Esophagus squamous epithelium (tissue), 5 donors: ENCODE measurements at regions not wholly inside any gene's neighbourhood (a gene's known extent, or its start where the extent isn't known, plus 50 kb on each side); places are given as distances from the start of the nearest gene placed in this dataset.

Experiments
- DNase-seq: peaks from one replicate; lab custom pipeline; 2025; lab: John Stamatoyannopoulos, UW
- H3K27ac ChIP-seq, 4 donors: fragments of 200-600 bp; sonication (generic); one replicate each; pipeline ENCODE4 v1.5.1; 2016 to 2019; ENCODE audit warnings: mild to moderate bottlenecking in 1 of 4
- H3K27me3 ChIP-seq, 4 donors: fragments of 200-600 bp; sonication (generic); 1 replicate in 3 of 4; 2 replicates in 1 of 4; pipeline versions ENCODE4 v1.5.1 to v1.6.0; 2017 to 2021; ENCODE audit warnings: antibody characterized with exemption in 1 of 4
- H3K36me3 ChIP-seq, 3 donors: fragments of 200-600 bp; sonication (generic); one replicate each; pipeline ENCODE4 v1.5.1; 2016 to 2019
- H3K4me1 ChIP-seq, 3 donors: fragments of 200-600 bp; sonication (generic); one replicate each; pipeline ENCODE4 v1.5.1; 2017 to 2019
- H3K4me3 ChIP-seq, 4 donors: fragments of 200-600 bp; sonication (generic); 1 replicate in 3 of 4; 2 replicates in 1 of 4; pipeline ENCODE4 v1.5.1; 2016 to 2019; ENCODE audit warnings: mild to moderate bottlenecking in 2 of 4, moderate library complexity in 1 of 4
- H3K9me3 ChIP-seq, 3 donors: fragments of 200-600 bp; sonication (generic); one replicate each; pipeline ENCODE4 v1.5.1; 2016 to 2019
- CTCF ChIP-seq, 6 experiments: fragments of 450-650 bp in 4 of 6; fragments of 200-600 bp in 2 of 6; sonication (generic) in 2 of 6; IDR thresholded peaks; one replicate each; pipeline ENCODE4 v1.5.1; 2016 to 2019; ENCODE audit warnings: antibody characterized with exemption in 6 of 6, mild to moderate bottlenecking in 4 of 6, moderate library complexity in 4 of 6
- POLR2A ChIP-seq, 4 donors: fragments of 450-650 bp; IDR thresholded peaks; one replicate each; pipeline ENCODE4 v1.6.1; 2017; ENCODE audit warnings: antibody characterized with exemption in 4 of 4, mild to moderate bottlenecking in 4 of 4, moderate library complexity in 3 of 4
- WGBS, 2 donors: methylation state at CpG; one replicate each; pipeline ENCODE4 v1.1.5; 2018; 5-methylcytosine and 5-hydroxymethylcytosine counted together
- intact Hi-C: fragments of 100-400 bp; cut with DNase I; formaldehyde crosslinking; loops from one replicate; pipeline ENCODE4 v1.15.0; 2022
- donor health status: DM: yes; HTN: yes; CAD: no.

- intact Hi-C loops = no loop called here
- WGBS, 2 donors = 90 to 92% methylated on average over 4 to 5 of the region's 6 CpGs
- no peak overlapping the region for H3K4me3 ChIP-seq
- TF ChIP-seq POLR2A (IDR thresholded peaks at IDR 0.05) (no peak), CTCF (IDR thresholded peaks at IDR 0.05) (no peak)
- H3K4me1 ChIP-seq = no peaks in the 10 kb centered on the region
- no peaks in the 10 kb centered on the region for H3K27me3 ChIP-seq
- no peak for DNase-seq
- no peaks in the 10 kb centered on the region for H3K9me3 ChIP-seq
- H3K27ac ChIP-seq = no peak overlapping the region
- H3K36me3 ChIP-seq = no peaks in the 10 kb centered on the region
These were observed 87.7 kb downstream of the PXDC1 start for GRCh38 chr6:3663811-3664210.

GRCh38 chr6:3663081-3663480 lies 88.4 kb downstream of the PXDC1 start:
- Histone ChIP-seq H3K4me3 (no peak overlapping the region), H3K36me3 (no peaks in the 10 kb centered on the region), H3K4me1 (no peaks in the 10 kb centered on the region), H3K27ac (no peak overlapping the region), H3K27me3 (no peaks in the 10 kb centered on the region), H3K9me3 (no peaks in the 10 kb centered on the region)
- no peak for DNase-seq
- intact Hi-C loops = no loop called here
- TF ChIP-seq POLR2A (IDR thresholded peaks at IDR 0.05) = no peak
- no peak for TF ChIP-seq CTCF (IDR thresholded peaks at IDR 0.05)
- 72 to 93% methylated on average over 8 of the region's 8 CpGs for WGBS, 2 donors

GRCh38 chr6:3661390-3661789 lies 90.1 kb downstream of the PXDC1 start:
- no peaks in the 10 kb centered on the region for H3K27me3 ChIP-seq
- intact Hi-C loops = no loop called here
- no peaks in the 10 kb centered on the region for H3K36me3 ChIP-seq
- no peak overlapping the region for H3K27ac ChIP-seq
- no peak overlapping the region for H3K4me3 ChIP-seq
- TF ChIP-seq POLR2A (IDR thresholded peaks at IDR 0.05) (no peak), CTCF (IDR thresholded peaks at IDR 0.05) (no peak)
- DNase-seq = no peak
- no peaks in the 10 kb centered on the region for H3K9me3 ChIP-seq
- no peaks in the 10 kb centered on the region for H3K4me1 ChIP-seq
- WGBS, 2 donors = 81 to 90% methylated on average over 7 to 12 of the region's 12 CpGs

- TF ChIP-seq POLR2A (IDR thresholded peaks at IDR 0.05) (no peak), CTCF (IDR thresholded peaks at IDR 0.05) (no peak)
- H3K36me3 ChIP-seq = no peaks in the 10 kb centered on the region
- no peak overlapping the region for H3K4me3 ChIP-seq
- no peaks in the 10 kb centered on the region for H3K4me1 ChIP-seq
- no peaks in the 10 kb centered on the region for H3K27me3 ChIP-seq
- no peaks in the 10 kb centered on the region for H3K9me3 ChIP-seq
- 73 to 92% methylated on average over 4 to 7 of the region's 8 CpGs for WGBS, 2 donors
- H3K27ac ChIP-seq = no peak overlapping the region
- DNase-seq = no peak
- intact Hi-C loops = no loop called here
These were observed 91.0 kb downstream of the PXDC1 start for GRCh38 chr6:3660473-3660872.

- intact Hi-C loops = no loop called here
- no peak for DNase-seq
- Histone ChIP-seq H3K27ac (no peak overlapping the region), H3K4me1 (no peaks in the 10 kb centered on the region), H3K4me3 (no peak overlapping the region), H3K36me3 (no peaks in the 10 kb centered on the region), H3K27me3 (no peaks in the 10 kb centered on the region), H3K9me3 (no peaks in the 10 kb centered on the region)
- no peak for TF ChIP-seq POLR2A (IDR thresholded peaks at IDR 0.05)
- no peak for TF ChIP-seq CTCF (IDR thresholded peaks at IDR 0.05)
- 79 to 87% methylated on average over 6 of the region's 6 CpGs for WGBS, 2 donors
These were observed 91.8 kb downstream of the PXDC1 start for GRCh38 chr6:3659748-3660147.
